BE2C (cell line): ENCODE measurements at regions not wholly inside any gene's neighbourhood (a gene's known extent, or its start where the extent isn't known, plus 50 kb on each side); places are given as distances from the start of the nearest gene placed in this dataset.

Source experiments
- DNase-seq: peaks from one replicate; pipeline ENCODE4 v3.0.0-alpha.2; 2020
- H3K27me3 ChIP-seq: fragments of 250-450 bp; sonication (Bioruptor Pico); 2 replicates; pipeline ENCODE4 v1.5.1; 2020; ENCODE audit warnings: mild to moderate bottlenecking
- H3K36me3 ChIP-seq: fragments of 250-450 bp; sonication (Bioruptor Pico); 2 replicates; pipeline ENCODE4 v1.5.1; 2020; ENCODE audit warnings: mild to moderate bottlenecking
- H3K4me1 ChIP-seq: fragments of 250-450 bp; sonication (Bioruptor Pico); 2 replicates; pipeline ENCODE4 v1.5.1; 2020
- H3K4me3 ChIP-seq: 2 replicates; pipeline ENCODE4 v1.5.1; 2011; ENCODE audit warnings: low read depth, low read length
- H3K9me3 ChIP-seq: fragments of 250-450 bp; sonication (Bioruptor Pico); 2 replicates; pipeline ENCODE4 v1.5.1; 2020
- CTCF ChIP-seq: IDR thresholded peaks from 2 replicates; pipeline ENCODE4 v1.5.1; 2012; ENCODE audit warnings: mild to moderate bottlenecking, low read depth, low read length

GRCh38 chr4:130855533-130855932, 1759.6 kb downstream of the C4orf33 start:
- DNase-seq: no peak
- TF ChIP-seq CTCF: no peak
- Histone ChIP-seq H3K36me3 (no peaks in the 10 kb centered on the region), H3K27me3 (no peaks in the 10 kb centered on the region), H3K9me3 (no peaks in the 10 kb centered on the region), H3K4me1 (no peaks in the 10 kb centered on the region), H3K4me3 (no peak overlapping the region)

- H3K36me3 ChIP-seq: no peaks in the 10 kb centered on the region
- DNase-seq: no peak
- no peak overlapping the region for H3K4me3 ChIP-seq
- H3K9me3 ChIP-seq: no peaks in the 10 kb centered on the region
- TF ChIP-seq CTCF: no peak
- no peaks in the 10 kb centered on the region for H3K4me1 ChIP-seq
- H3K27me3 ChIP-seq: no peaks in the 10 kb centered on the region
Observed at GRCh38 chr4:130859991-130860390, 1764.0 kb downstream of the C4orf33 start.

- H3K4me3 ChIP-seq: no peak overlapping the region
- no peaks in the 10 kb centered on the region for H3K36me3 ChIP-seq
- no peak for TF ChIP-seq CTCF
- no peaks in the 10 kb centered on the region for H3K9me3 ChIP-seq
- no peaks in the 10 kb centered on the region; the same call in 1 of the 2 replicates for H3K4me1 ChIP-seq
- H3K27me3 ChIP-seq: no peaks in the 10 kb centered on the region
- DNase-seq: no peak
Observed at GRCh38 chr4:130896920-130897319, 1801.0 kb downstream of the C4orf33 start.

GRCh38 chr4:130901321-130901720, 1805.4 kb downstream of the C4orf33 start:
- Histone ChIP-seq H3K27me3 (no peaks in the 10 kb centered on the region), H3K4me1 (no peaks in the 10 kb centered on the region; the same call in 1 of the 2 replicates), H3K36me3 (no peaks in the 10 kb centered on the region), H3K9me3 (no peaks in the 10 kb centered on the region), H3K4me3 (no peak overlapping the region)
- no peak for DNase-seq
- no peak for TF ChIP-seq CTCF

- H3K4me1 ChIP-seq: no peaks in the 10 kb centered on the region
- H3K9me3 ChIP-seq: no peaks in the 10 kb centered on the region
- H3K4me3 ChIP-seq: no peak overlapping the region
- no peak for DNase-seq
- H3K27me3 ChIP-seq: no peaks in the 10 kb centered on the region
- H3K36me3 ChIP-seq: no peaks in the 10 kb centered on the region
- no peak for TF ChIP-seq CTCF
Observed at GRCh38 chr4:130922955-130923354, 1827.0 kb downstream of the C4orf33 start.

GRCh38 chr4:130955520-130955919, 1859.6 kb downstream of the C4orf33 start:
- Histone ChIP-seq H3K36me3 (no peaks in the 10 kb centered on the region), H3K9me3 (no peaks in the 10 kb centered on the region), H3K4me3 (no peak overlapping the region), H3K4me1 (no peaks in the 10 kb centered on the region), H3K27me3 (no peaks in the 10 kb centered on the region)
- no peak for TF ChIP-seq CTCF
- no peak for DNase-seq
